ENCODE measurements at regions not wholly inside any gene's neighbourhood (a gene's known extent, or its start where the extent isn't known, plus 50 kb on each side); places are given as distances from the start of the nearest gene placed in this dataset.

GRCh38 chr1:214935258-214935657, 147.3 kb upstream of the KCNK2 start:
- DNase-seq, result no peak

DNA sequence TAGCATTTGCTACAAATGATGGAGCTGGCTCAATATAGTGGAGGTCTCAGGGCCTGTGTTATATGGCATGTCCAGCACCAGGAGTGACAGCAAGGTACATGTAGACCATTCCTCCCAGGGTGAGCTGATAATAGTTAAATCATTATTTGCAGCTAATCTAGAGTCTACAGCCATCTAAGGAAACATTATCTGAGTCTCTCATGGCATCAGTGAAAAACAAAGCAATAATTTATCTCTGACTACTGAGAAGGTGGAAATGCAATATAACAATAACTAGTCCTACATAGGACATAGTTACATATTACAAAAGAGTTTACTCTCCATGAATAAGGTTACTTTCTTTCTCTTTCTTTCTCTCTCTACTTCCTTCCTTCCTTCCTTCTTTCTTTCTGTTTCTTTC, 143.4 kb upstream of the KCNK2 start:
- no peak for DNase-seq

GRCh38 chr1:214941061-214941460, 141.5 kb upstream of the KCNK2 start:
- no peak for DNase-seq

GRCh38 chr1:214943054-214943453, 139.5 kb upstream of the KCNK2 start:
- no peak for DNase-seq

DNA sequence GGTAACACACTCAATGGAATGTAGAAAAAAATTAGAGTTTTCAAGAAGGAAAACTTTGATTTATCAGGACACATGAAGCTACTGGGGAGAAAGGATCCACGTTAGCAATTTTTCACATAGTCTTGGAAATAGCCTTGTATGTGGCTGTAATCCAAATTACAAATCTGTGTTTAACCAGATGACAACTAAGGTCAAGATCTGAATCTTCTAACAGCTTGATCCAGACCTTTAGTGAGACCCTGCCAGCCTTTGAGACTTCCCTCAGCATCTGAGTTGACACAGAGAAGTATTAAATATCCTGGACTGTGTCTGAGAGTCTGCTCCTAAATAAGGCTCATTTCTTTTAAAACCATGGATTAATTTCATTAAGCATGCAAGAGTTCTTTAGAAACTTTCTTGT, 135.9 kb upstream of the KCNK2 start:
- DNase-seq, result no peak

- no peak for DNase-seq
Measured at GRCh38 chr1:214952648-214953047, 129.9 kb upstream of the KCNK2 start.

DNA sequence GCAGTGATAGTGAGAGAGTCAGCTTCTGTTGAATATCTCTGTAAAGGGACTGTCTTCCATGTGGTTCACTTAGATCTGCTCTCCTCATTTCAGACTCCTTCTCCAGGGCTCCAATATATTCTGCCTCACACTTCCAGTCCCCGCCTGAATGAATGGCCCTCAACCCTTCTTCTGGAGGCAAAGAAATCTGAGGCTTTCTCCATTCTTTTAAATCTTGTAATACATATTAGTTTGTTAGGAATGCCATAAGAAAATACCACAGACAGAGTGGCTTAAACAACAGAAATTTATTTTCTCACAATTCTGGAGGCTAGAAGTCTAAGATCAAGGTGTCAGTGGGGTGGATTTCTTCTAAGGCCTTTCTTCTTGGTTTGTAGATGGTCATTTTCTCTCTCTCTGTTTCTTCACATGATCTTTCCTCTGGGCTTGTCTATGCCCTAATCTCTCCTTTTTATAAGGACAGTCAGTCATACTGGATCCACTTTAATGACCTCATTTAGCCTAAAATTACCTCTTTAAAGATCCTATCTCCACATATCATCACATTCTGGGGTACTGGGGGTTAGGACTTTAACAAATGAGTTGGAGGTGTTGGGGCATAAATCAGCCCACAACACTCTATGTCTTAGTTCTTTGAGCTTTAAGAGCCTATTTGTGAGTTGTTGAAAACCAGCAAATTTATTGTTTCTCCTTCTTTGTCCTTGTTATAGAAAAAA, 128.5 kb upstream of the KCNK2 start:
- DNase-seq, result no peak

GRCh38 chr1:214954617-214954949, 128.0 kb upstream of the KCNK2 start:
- DNase-seq, result no peak

DNA sequence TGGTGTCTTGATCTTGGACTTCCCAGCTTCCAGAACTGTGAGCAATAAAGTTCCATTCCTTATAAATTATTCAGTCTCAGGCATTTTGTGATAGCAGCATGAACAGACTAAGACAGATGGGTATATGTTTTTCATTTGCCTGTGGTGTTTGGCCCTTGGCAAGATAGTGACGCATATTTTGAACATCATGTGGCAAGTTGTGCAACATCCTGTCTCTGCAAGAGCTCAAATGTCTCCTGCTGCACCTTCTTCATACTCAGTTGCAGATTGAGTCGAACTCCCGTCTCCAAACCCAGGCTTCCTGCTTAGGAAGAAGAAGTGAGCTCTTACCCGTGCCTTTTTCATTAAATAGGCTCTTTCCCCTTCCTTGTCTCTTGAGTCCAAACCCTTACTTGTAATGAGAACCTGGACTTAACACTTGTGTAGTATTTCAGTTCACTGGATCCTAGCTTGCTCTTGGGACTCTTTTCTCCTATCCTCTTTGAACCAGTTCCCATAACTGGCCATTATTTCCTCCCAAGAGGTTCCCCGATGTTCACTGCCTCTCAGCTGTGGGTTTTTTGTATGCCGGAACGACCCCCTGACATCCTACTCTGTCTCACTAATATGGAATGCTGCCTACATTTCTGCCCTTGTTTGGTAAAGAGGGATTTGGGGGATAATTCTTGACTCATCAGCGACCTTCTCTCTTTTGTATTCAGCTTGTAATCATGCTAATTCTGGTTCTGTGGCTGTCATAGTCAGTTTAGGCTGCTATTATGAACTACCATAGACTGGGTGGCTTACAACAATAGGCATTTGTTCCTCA, 125.0 kb upstream of the KCNK2 start:
- peak in 3 of 4 experiments; percentile 6 to 30 (median 17) for DNase-seq

- DNase-seq, result no peak
Measured at GRCh38 chr1:214958486-214958885, 124.1 kb upstream of the KCNK2 start.

DNA sequence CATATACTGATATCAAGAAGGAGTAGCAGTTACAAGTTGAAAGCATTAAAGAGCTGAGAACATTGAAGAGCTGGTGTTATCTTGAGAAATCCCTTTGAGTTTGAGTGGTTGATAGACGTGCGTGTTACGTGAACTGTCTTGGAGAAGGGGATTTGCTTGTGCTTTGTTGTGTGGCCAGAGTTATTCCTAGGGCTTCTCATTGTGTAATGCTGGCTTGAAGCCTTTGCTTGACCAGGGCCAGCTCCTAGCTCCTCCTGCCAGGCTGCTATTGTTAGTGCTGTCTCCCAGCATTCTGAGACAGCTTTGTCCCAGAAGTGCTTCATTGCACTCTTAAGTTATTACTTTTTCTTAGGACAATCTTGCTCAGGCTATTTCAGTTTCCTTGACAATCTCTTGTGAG, 116.2 kb upstream of the KCNK2 start:
- DNase-seq, result no peak

- no peak for DNase-seq
Measured at GRCh38 chr1:214967865-214968575, 114.5 kb upstream of the KCNK2 start.

DNA sequence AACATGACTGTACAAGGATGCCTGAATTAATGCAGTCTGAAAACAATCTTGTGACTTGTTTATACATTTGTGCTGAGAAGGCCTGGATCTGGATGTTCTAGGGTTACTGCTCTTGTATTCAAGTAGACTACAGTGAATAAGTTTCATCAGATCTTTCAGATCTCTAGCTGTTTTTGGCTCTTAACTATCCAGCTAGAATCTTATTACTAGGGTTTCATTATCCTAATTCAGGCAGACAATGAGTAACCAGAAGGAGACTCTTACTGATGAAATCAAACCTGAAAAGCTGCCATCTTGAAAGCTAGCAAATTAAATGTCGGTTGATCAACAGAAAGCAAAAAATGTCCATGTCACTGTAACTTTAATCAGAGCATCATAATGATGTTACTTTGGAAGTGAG, 112.5 kb upstream of the KCNK2 start:
- no peak for DNase-seq

- DNase-seq, result no peak
Measured at GRCh38 chr1:214971071-214971470, 111.5 kb upstream of the KCNK2 start.

GRCh38 chr1:214974002-214974401, 108.5 kb upstream of the KCNK2 start:
- DNase-seq, result no peak

DNA sequence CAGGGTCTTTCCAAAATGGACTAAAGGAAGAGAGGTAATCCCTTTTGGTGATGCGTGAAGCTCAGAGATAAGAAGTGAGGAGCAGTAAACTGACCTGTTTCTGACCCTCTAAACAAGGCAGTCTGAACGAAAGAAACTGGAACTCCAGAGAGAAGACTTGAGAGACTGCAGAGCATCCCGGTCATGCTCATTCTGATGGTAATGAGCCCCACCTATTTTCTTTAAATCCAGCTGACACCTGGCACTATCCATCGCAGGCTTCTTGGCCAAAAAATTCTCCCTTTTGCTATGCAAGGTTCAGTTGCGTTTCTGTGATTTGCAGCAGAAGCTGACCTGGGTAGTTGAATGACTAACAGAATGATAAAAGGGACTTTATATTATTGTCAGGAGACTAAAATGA, 105.9 kb upstream of the KCNK2 start:
- no peak for DNase-seq

DNA sequence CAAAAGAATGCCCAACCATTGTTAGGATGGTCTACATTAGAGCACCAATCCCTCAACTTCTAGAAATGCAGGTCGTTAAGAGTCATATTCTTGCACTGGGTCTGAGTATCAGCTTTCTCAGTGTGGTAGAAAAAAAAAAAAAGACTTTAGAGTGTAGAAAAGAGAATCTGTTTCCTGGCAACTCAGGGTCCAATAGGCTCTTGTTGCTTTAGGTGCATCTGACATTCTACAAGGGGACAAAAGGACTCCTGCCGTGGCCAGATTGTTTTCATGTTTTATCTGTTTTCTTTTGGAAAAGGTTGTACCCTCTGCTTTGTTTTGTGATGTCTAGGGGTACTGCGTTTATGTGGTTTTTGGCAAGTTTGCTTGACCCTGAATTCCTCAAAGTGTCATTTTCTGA, 105.4 kb upstream of the KCNK2 start:
- no peak for DNase-seq

GRCh38 chr1:214977700-214978374, 104.7 kb upstream of the KCNK2 start:
- no peak for DNase-seq

GRCh38 chr1:214979191-214979590, 103.3 kb upstream of the KCNK2 start:
- no peak for DNase-seq

DNA sequence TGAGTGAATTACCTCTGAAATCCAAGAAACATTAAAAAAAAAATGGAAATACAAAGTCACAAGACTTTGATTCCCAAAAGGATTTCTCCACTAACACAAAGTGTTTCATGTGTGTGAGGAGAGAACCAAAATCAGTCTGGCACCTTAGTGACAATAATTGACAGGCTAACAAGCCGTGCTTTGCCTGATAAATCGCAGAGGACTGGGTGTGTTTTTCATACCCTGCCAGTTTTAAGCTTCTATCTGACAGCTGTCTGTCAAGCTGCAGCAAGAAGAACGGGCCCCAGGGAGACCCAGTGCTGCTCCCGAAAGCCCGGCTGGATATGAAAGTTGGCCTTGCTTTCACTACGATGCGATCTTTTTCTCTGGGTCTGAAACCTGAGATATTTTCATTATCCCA, 101.6 kb upstream of the KCNK2 start:
- DNase-seq, result no peak

DNA sequence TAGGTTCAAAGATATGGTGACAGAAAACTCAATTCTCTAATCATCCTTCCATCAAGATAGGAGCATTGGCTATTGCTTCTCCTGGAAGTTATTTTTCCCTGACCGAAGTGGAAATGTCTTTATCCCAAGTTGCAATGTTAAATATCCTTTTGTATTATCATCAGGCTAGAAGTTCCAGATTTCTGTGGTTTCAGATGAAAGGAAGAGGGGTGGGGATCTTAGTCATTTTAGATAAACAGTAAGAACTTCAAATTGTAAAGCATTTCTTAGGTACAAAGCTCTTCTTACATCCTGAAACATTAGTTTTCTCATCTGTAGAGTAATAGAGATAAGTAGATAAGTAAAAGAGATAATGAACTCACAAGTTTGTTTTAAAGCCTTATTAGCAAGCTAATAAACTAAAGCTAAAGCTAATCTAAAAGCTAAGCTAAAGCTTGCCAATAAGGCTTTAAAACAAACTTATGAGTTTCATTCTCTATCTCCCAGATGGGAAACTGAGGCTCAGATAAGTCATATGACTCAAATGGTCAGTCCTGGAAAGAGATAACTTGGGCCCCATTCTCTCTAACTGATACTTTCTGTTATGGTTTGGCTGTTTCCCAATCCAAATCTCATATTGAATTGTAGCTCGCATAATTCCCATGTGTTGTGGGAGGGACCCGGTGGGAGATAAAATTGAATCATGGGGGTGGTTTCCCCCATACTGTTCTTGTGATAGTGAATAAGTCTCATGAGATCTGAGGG, 99.2 kb upstream of the KCNK2 start:
- no peak for DNase-seq

GRCh38 chr1:214989341-214989740, 93.2 kb upstream of the KCNK2 start:
- no peak for DNase-seq
